ENCODE measurements at regions not wholly inside any gene's neighbourhood (a gene's known extent, or its start where the extent isn't known, plus 50 kb on each side); places are given as distances from the start of the nearest gene placed in this dataset.

GRCh38 chr10:60578217-60578616, 188.5 kb upstream of the ANK3 start:
- TF ChIP-seq CTCF (IDR thresholded peaks at IDR 0.05; ENCODE audit: insufficient read depth, low read depth, low read length), result no peak
- no peak for DNase-seq (ENCODE audit: low read depth)
- no peak overlapping the region for H3K4me3 ChIP-seq (ENCODE audit: low read depth, low read length)

GRCh38 chr10:60576130-60577069, 186.7 kb upstream of the ANK3 start:
- TF ChIP-seq CTCF (IDR thresholded peaks at IDR 0.05; ENCODE audit: insufficient read depth, low read depth, low read length), result no peak
- no peak overlapping the region for H3K4me3 ChIP-seq (ENCODE audit: low read depth, low read length)
- no peak for DNase-seq (ENCODE audit: low read depth)

- H3K4me3 ChIP-seq (ENCODE audit: low read depth, low read length), result no peak overlapping the region
- DNase-seq (ENCODE audit: low read depth), result no peak
- no peak for TF ChIP-seq CTCF (IDR thresholded peaks at IDR 0.05; ENCODE audit: insufficient read depth, low read depth, low read length)
These were observed 185.4 kb upstream of the ANK3 start for GRCh38 chr10:60575105-60575504.

GRCh38 chr10:60574388-60574787, 184.7 kb upstream of the ANK3 start:
- no peak for TF ChIP-seq CTCF (IDR thresholded peaks at IDR 0.05; ENCODE audit: insufficient read depth, low read depth, low read length)
- no peak overlapping the region for H3K4me3 ChIP-seq (ENCODE audit: low read depth, low read length)
- no peak for DNase-seq (ENCODE audit: low read depth)

GRCh38 chr10:60573336-60573735, 183.7 kb upstream of the ANK3 start:
- no peak overlapping the region for H3K4me3 ChIP-seq (ENCODE audit: low read depth, low read length)
- no peak for DNase-seq (ENCODE audit: low read depth)
- TF ChIP-seq CTCF (IDR thresholded peaks at IDR 0.05; ENCODE audit: insufficient read depth, low read depth, low read length), result no peak

GRCh38 chr10:60572511-60573194, 183.0 kb upstream of the ANK3 start:
- peak overlapping the region; percentile 22 for H3K4me3 ChIP-seq (ENCODE audit: low read depth, low read length)
- no peak for TF ChIP-seq CTCF (IDR thresholded peaks at IDR 0.05; ENCODE audit: insufficient read depth, low read depth, low read length)
- peak; percentile 24 for DNase-seq (ENCODE audit: low read depth)
